ENCODE measurements at regions not wholly inside any gene's neighbourhood (a gene's known extent, or its start where the extent isn't known, plus 50 kb on each side); places are given as distances from the start of the nearest gene placed in this dataset.

- no peaks in the 10 kb centered on the region for H3K9me3 ChIP-seq
- TF ChIP-seq CTCF (IDR thresholded peaks at IDR 0.05) = no peak
- H3K27ac ChIP-seq = no peak overlapping the region
- H3K4me3 ChIP-seq = no peak overlapping the region
- DNase-seq (no peak), ATAC-seq (no peak), FAIRE-seq (no peak)
- H3K27me3 ChIP-seq = no peaks in the 10 kb centered on the region
- intact Hi-C loops (cut with DNase I) = no loop called here
- 30 to 31% methylated on average over 1 of the region's 1 CpG for WGBS, 2 donors
- no peaks in the 10 kb centered on the region for H3K4me1 ChIP-seq
- no peaks in the 10 kb centered on the region for H3K36me3 ChIP-seq
Measured at GRCh38 chrX:43405191-43405590, 250.9 kb upstream of the MAOA start.

- DNase-seq = no peak
- H3K4me1 ChIP-seq = no peaks in the 10 kb centered on the region
- H3K4me3 ChIP-seq = no peak overlapping the region
- no peak for TF ChIP-seq CTCF (IDR thresholded peaks at IDR 0.05)
- FAIRE-seq = no peak
- ATAC-seq = no peak
- H3K27ac ChIP-seq = no peak overlapping the region
- no peaks in the 10 kb centered on the region for H3K9me3 ChIP-seq
- no peaks in the 10 kb centered on the region for H3K36me3 ChIP-seq
- H3K27me3 ChIP-seq = no peaks in the 10 kb centered on the region
- intact Hi-C loops (cut with DNase I) = no loop called here
Measured at GRCh38 chrX:43423876-43424275, 232.2 kb upstream of the MAOA start.

GRCh38 chrX:43436517-43436916 lies 219.6 kb upstream of the MAOA start:
- H3K4me1 ChIP-seq = no peaks in the 10 kb centered on the region
- ATAC-seq (no peak), FAIRE-seq (no peak), DNase-seq (no peak)
- TF ChIP-seq CTCF (IDR thresholded peaks at IDR 0.05) = no peak
- H3K27me3 ChIP-seq = no peaks in the 10 kb centered on the region
- H3K27ac ChIP-seq = no peak overlapping the region
- H3K9me3 ChIP-seq = no peaks in the 10 kb centered on the region
- H3K4me3 ChIP-seq = no peak overlapping the region
- intact Hi-C loops (cut with DNase I) = loop anchor here in 1 of 3 donors (10.0 kb wide), 1 partner anchor 412 kb away; no protein-coding TSS in a partner anchor
- H3K36me3 ChIP-seq = no peaks in the 10 kb centered on the region
- 14 to 28% methylated on average over 2 of the region's 2 CpGs for WGBS, 2 donors

GRCh38 chrX:43446752-43447151 lies 209.3 kb upstream of the MAOA start:
- H3K9me3 ChIP-seq = no peaks in the 10 kb centered on the region
- DNase-seq (no peak), FAIRE-seq (no peak), ATAC-seq (no peak)
- no peak overlapping the region for H3K4me3 ChIP-seq
- no peak overlapping the region for H3K27ac ChIP-seq
- H3K4me1 ChIP-seq = no peaks in the 10 kb centered on the region
- H3K27me3 ChIP-seq = peaks cover 0 to 4% (median 0%) of the 10 kb centered on the region in 4 donors
- intact Hi-C loops (cut with DNase I) = no loop called here
- 57% methylated on average over 2 of the region's 2 CpGs for WGBS, 2 donors
- no peaks in the 10 kb centered on the region for H3K36me3 ChIP-seq
- TF ChIP-seq CTCF (IDR thresholded peaks at IDR 0.05) = no peak

- ATAC-seq (no peak), DNase-seq (no peak), FAIRE-seq (no peak)
- intact Hi-C loops (cut with DNase I) = no loop called here
- no peak for TF ChIP-seq CTCF (IDR thresholded peaks at IDR 0.05)
- H3K4me1 ChIP-seq = no peaks in the 10 kb centered on the region
- H3K36me3 ChIP-seq = no peaks in the 10 kb centered on the region
- H3K4me3 ChIP-seq = no peak overlapping the region
- no peak overlapping the region for H3K27ac ChIP-seq
- H3K9me3 ChIP-seq = no peaks in the 10 kb centered on the region
- WGBS, 2 donors = 12 to 43% methylated on average over 1 of the region's 1 CpG
- peaks cover 0 to 4% (median 0%) of the 10 kb centered on the region in 4 donors for H3K27me3 ChIP-seq
Measured at GRCh38 chrX:43448688-43449087, 207.4 kb upstream of the MAOA start.
